H9 (cell line): ENCODE measurements at regions not wholly inside any gene's neighbourhood (a gene's known extent, or its start where the extent isn't known, plus 50 kb on each side); places are given as distances from the start of the nearest gene placed in this dataset.

Experiments
- DNase-seq: peaks from one replicate; pipeline ENCODE4 v3.0.0-alpha.2; 2017
- H2AFZ ChIP-seq: one replicate; pipeline ENCODE4 v1.6.1; 2013; ENCODE audit warnings: mild to moderate bottlenecking, low read length, control low read depth, moderate library complexity
- H2AK5ac ChIP-seq: 2 replicates; pipeline ENCODE4 v1.6.1; 2013; ENCODE audit warnings: low read length, control low read depth, mixed read lengths; ENCODE audit not compliant: insufficient read length
- H2BK120ac ChIP-seq: one replicate; pipeline ENCODE4 v1.6.1; 2013; ENCODE audit warnings: low read depth, mild to moderate bottlenecking, low read length, control low read depth, inconsistent platforms; ENCODE audit not compliant: poor library complexity, severe bottlenecking
- H2BK12ac ChIP-seq: 2 replicates; pipeline ENCODE4 v1.6.1; 2013; ENCODE audit warnings: low read length, control low read depth, mixed read lengths, low read depth; ENCODE audit not compliant: insufficient read length
- H2BK15ac ChIP-seq: 2 replicates; pipeline ENCODE4 v1.6.1; 2013; ENCODE audit warnings: low read depth, low read length, control low read depth
- H2BK20ac ChIP-seq: one replicate; pipeline ENCODE4 v1.6.1; 2013; ENCODE audit warnings: low read depth, mild to moderate bottlenecking, low read length, control low read depth, inconsistent platforms; ENCODE audit not compliant: poor library complexity, severe bottlenecking
- H2BK5ac ChIP-seq: 2 replicates; pipeline ENCODE4 v1.6.1; 2013; ENCODE audit warnings: low read length, control low read depth, mixed read lengths; ENCODE audit not compliant: insufficient read length
- H3K14ac ChIP-seq: 2 replicates; pipeline ENCODE4 v1.6.1; 2013; ENCODE audit warnings: low read length, control low read depth; ENCODE audit not compliant: insufficient read depth
- H3K18ac ChIP-seq: 2 replicates; pipeline ENCODE4 v1.6.1; 2013; ENCODE audit warnings: low read depth, mild to moderate bottlenecking, mixed read lengths, low read length, control low read depth; ENCODE audit not compliant: insufficient read length
- H3K23ac ChIP-seq: 2 replicates; pipeline ENCODE4 v1.6.1; 2013; ENCODE audit warnings: low read length, control low read depth, mixed read lengths, low read depth; ENCODE audit not compliant: insufficient read length
- H3K23me2 ChIP-seq: 2 replicates; pipeline ENCODE4 v1.6.1; 2013; ENCODE audit warnings: low read depth, mild to moderate bottlenecking, mixed read lengths, low read length, control low read depth; ENCODE audit not compliant: insufficient read length, poor library complexity, severe bottlenecking
- H3K27ac ChIP-seq: 2 replicates; pipeline ENCODE4 v1.5.1; 2013; ENCODE audit warnings: low read length, control low read depth, mixed read lengths, low read depth; ENCODE audit not compliant: insufficient read length
- H3K27me3 ChIP-seq: 2 replicates; pipeline ENCODE4 v1.6.1; 2013; ENCODE audit warnings: low read length, control low read depth, inconsistent platforms; ENCODE audit not compliant: insufficient read depth
- H3K4ac ChIP-seq: 2 replicates; pipeline ENCODE4 v1.6.1; 2013; ENCODE audit warnings: low read depth, mild to moderate bottlenecking, control low read depth, inconsistent platforms, low read length, moderate library complexity
- H3K4me1 ChIP-seq: 2 replicates; pipeline ENCODE4 v1.6.1; 2013; ENCODE audit warnings: low read length, control low read depth, inconsistent platforms; ENCODE audit not compliant: insufficient read depth
- H3K4me2 ChIP-seq: 2 replicates; pipeline ENCODE4 v1.6.1; 2013; ENCODE audit warnings: low read length, control low read depth, mixed read lengths; ENCODE audit not compliant: insufficient read length, insufficient read depth
- H3K56ac ChIP-seq: 2 replicates; pipeline ENCODE4 v1.6.1; 2013; ENCODE audit warnings: low read depth, mild to moderate bottlenecking, mixed read lengths, low read length, control low read depth; ENCODE audit not compliant: insufficient read length
- H3K79me1 ChIP-seq: 2 replicates; pipeline ENCODE4 v1.6.1; 2013; ENCODE audit warnings: low read depth, mild to moderate bottlenecking, moderate library complexity, low read length, control low read depth, inconsistent platforms; ENCODE audit not compliant: insufficient read depth, poor library complexity, severe bottlenecking
- H3K79me2 ChIP-seq: 2 replicates; pipeline ENCODE4 v1.6.1; 2013; ENCODE audit warnings: low read length, control low read depth, inconsistent platforms; ENCODE audit not compliant: insufficient read depth
- H3K9ac ChIP-seq: 2 replicates; pipeline ENCODE4 v1.6.1; 2013; ENCODE audit warnings: low read length, control low read depth, mixed read lengths; ENCODE audit not compliant: insufficient read length; ENCODE audit errors: extremely low read depth
- H3K9me3 ChIP-seq: one replicate; pipeline ENCODE4 v1.6.1; 2013; ENCODE audit warnings: low read depth, low read length, inconsistent platforms; ENCODE audit not compliant: control insufficient read depth
- H3T11ph ChIP-seq: one replicate; pipeline ENCODE4 v1.6.1; 2013; ENCODE audit warnings: mild to moderate bottlenecking, low read length, control low read depth, inconsistent platforms
- H4K20me1 ChIP-seq: one replicate; pipeline ENCODE4 v1.6.1; 2013; ENCODE audit not compliant: control insufficient read depth, insufficient read length, insufficient read depth
- H4K5ac ChIP-seq: 2 replicates; pipeline ENCODE4 v1.6.1; 2013; ENCODE audit warnings: low read depth, mild to moderate bottlenecking, mixed read lengths, low read length, control low read depth; ENCODE audit not compliant: insufficient read length
- H4K8ac ChIP-seq: replicated peaks from 2 replicates; pipeline ENCODE4 v1.6.1; 2013; ENCODE audit warnings: low read length, control low read depth, mixed read lengths, low read depth; ENCODE audit not compliant: insufficient read length
- H4K91ac ChIP-seq: 2 replicates; pipeline ENCODE4 v1.6.1; 2013; ENCODE audit warnings: low read depth, mild to moderate bottlenecking, moderate library complexity, mixed read lengths, low read length, control low read depth; ENCODE audit not compliant: insufficient read length
- H3K27ac Mint-ChIP-seq, 3 experiments: 2 replicates in 2 of 3; 3 replicates in 1 of 3; pipeline ENCODE4 v1.8.0; 2020 to 2021; ENCODE audit warnings: mixed read lengths in 3 of 3, mild to moderate bottlenecking in 1 of 3, moderate library complexity in 1 of 3
- H3K27me3 Mint-ChIP-seq: 2 replicates; pipeline ENCODE4 v1.8.0; 2021; ENCODE audit warnings: low read depth, mild to moderate bottlenecking, moderate library complexity, mixed read lengths
- H3K36me3 Mint-ChIP-seq, 3 experiments: 2 replicates in 2 of 3; 3 replicates in 1 of 3; pipeline ENCODE4 v1.8.0; 2020 to 2021; ENCODE audit warnings: low read depth in 3 of 3, mixed read lengths in 3 of 3; ENCODE audit not compliant: insufficient read depth in 1 of 3
- H3K4me1 Mint-ChIP-seq, 2 experiments: 2 replicates each; pipeline ENCODE4 v1.8.0; 2020; ENCODE audit warnings: mixed read lengths in 2 of 2
- H3K4me3 Mint-ChIP-seq, 2 experiments: 2 replicates in 1 of 2; 3 replicates in 1 of 2; pipeline ENCODE4 v1.8.0; 2020 to 2021; ENCODE audit warnings: mild to moderate bottlenecking in 2 of 2, mixed read lengths in 2 of 2, moderate library complexity in 1 of 2
- H3K9me3 Mint-ChIP-seq, 2 experiments: 2 replicates in 1 of 2; 3 replicates in 1 of 2; pipeline ENCODE4 v1.8.0; 2020; ENCODE audit warnings: mild to moderate bottlenecking in 2 of 2, mixed read lengths in 2 of 2, moderate library complexity in 1 of 2
- CTCF ChIP-seq: fragments of 200-600 bp; sonication (generic); conservative IDR thresholded peaks from 3 replicates; pipeline ENCODE4 v1.8.0; 2021; ENCODE audit warnings: antibody characterized with exemption, mild to moderate bottlenecking
- WGBS: extraction: QIAGEN DNeasy Blood & Tissue Kit; methylation state at CpG from one replicate; pipeline ENCODE4 v1.1.7; 2013; ENCODE audit warnings: missing lambda C conversion rate, low lambda C conversion rate, mixed read lengths; ENCODE audit not compliant: insufficient read length; ENCODE audit errors: extremely low coverage; 5-methylcytosine and 5-hydroxymethylcytosine counted together

- no peak for DNase-seq
- no peak overlapping the region for H3K4me3 Mint-ChIP-seq
- no peaks in the 10 kb centered on the region for H3K4me1 Mint-ChIP-seq
- Histone ChIP-seq H4K91ac (no peak overlapping the region), H3K4ac (no peak overlapping the region), H3K9ac (no peak overlapping the region), H3K23me2 (no peaks in the 10 kb centered on the region), H2AK5ac (no peak overlapping the region), H2AFZ (no peak overlapping the region), H3K56ac (no peak overlapping the region), H2BK15ac (no peak overlapping the region), H3K79me2 (no peaks in the 10 kb centered on the region), H4K20me1 (no peaks in the 10 kb centered on the region), H3K18ac (no peak overlapping the region), H3K27me3 (no peaks in the 10 kb centered on the region), H2BK5ac (no peak overlapping the region), H3K4me2 (no peak overlapping the region), H4K8ac (no peak overlapping the region), H3K4me1 (no peaks in the 10 kb centered on the region), H2BK20ac (no peak overlapping the region), H3T11ph (no peak overlapping the region), H2BK120ac (no peak overlapping the region), H4K5ac (no peak overlapping the region), H3K14ac (no peak overlapping the region), H3K23ac (no peak overlapping the region), H3K79me1 (no peaks in the 10 kb centered on the region), H3K27ac (no peak overlapping the region), H3K9me3 (no peaks in the 10 kb centered on the region), H2BK12ac (no peak overlapping the region)
- H3K27ac Mint-ChIP-seq, result no peak overlapping the region
- H3K27me3 Mint-ChIP-seq, result no peaks in the 10 kb centered on the region
- peaks cover 3 to 6% of the 10 kb centered on the region in 2 experiments; a peak in 4 of 5 replicates for H3K9me3 Mint-ChIP-seq
- no peak for TF ChIP-seq CTCF
- no peaks in the 10 kb centered on the region for H3K36me3 Mint-ChIP-seq
- no CpG with 5 or more reads among the region's 2 CpGs for WGBS
Measured at GRCh38 chr4:141524841-141525240, 111.5 kb upstream of the IL15 start.
